CD14-positive monocyte (primary cell): ENCODE measurements at regions not wholly inside any gene's neighbourhood (a gene's known extent, or its start where the extent isn't known, plus 50 kb on each side); places are given as distances from the start of the nearest gene placed in this dataset.

ENCODE experiments used
- DNase-seq, 3 donors: peaks; one replicate each; pipeline ENCODE4 v3.0.0-alpha.2; 2011 to 2022
- H2AFZ ChIP-seq: 2 replicates; pipeline ENCODE4 v1.6.0; 2012; ENCODE audit warnings: mild to moderate bottlenecking, low read depth, low read length, inconsistent platforms; ENCODE audit not compliant: insufficient read depth, poor library complexity, severe bottlenecking
- H3K27ac ChIP-seq, 2 donors: 1 replicate in 1 of 2; 2 replicates in 1 of 2; pipeline ENCODE4 v1.5.1; 2012 to 2013; ENCODE audit warnings: low read length in 2 of 2, control low read depth in 1 of 2, inconsistent platforms in 1 of 2, low read depth in 1 of 2, mild to moderate bottlenecking in 1 of 2
- H3K27me3 ChIP-seq, 2 donors: one replicate each; pipeline versions ENCODE4 v1.6.0 to v1.6.1; 2011 to 2013; ENCODE audit warnings: low read length in 2 of 2; ENCODE audit not compliant: control insufficient read depth in 2 of 2, insufficient read depth in 2 of 2
- H3K36me3 ChIP-seq, 2 donors: replicated peaks in 1 of 2; 1 replicate in 1 of 2; 2 replicates in 1 of 2; pipeline versions ENCODE4 v1.5.1 to v1.6.1; 2012 to 2013; ENCODE audit warnings: low read length in 2 of 2, control low read depth in 1 of 2, inconsistent platforms in 1 of 2, mild to moderate bottlenecking in 1 of 2; ENCODE audit not compliant: insufficient read depth in 2 of 2, control insufficient read depth in 1 of 2
- H3K4me1 ChIP-seq, 2 donors: 1 replicate in 1 of 2; 2 replicates in 1 of 2; pipeline versions ENCODE4 v1.5.1 to v1.6.1; 2012 to 2013; ENCODE audit warnings: low read length in 2 of 2, control low read depth in 1 of 2, inconsistent platforms in 1 of 2, mild to moderate bottlenecking in 1 of 2, moderate library complexity in 1 of 2; ENCODE audit not compliant: insufficient read depth in 2 of 2, control insufficient read depth in 1 of 2
- H3K4me2 ChIP-seq: replicated peaks from 2 replicates; pipeline ENCODE3; 2012; ENCODE audit warnings: low read length, moderate library complexity, mild to moderate bottlenecking; ENCODE audit not compliant: poor library complexity, severe bottlenecking; ENCODE audit errors: extremely low read depth
- H3K4me3 ChIP-seq, 3 experiments: fragments of 200-600 bp in 1 of 3; sonication (generic) in 1 of 3; replicated peaks in 1 of 3; 1 replicate in 2 of 3; 2 replicates in 1 of 3; pipeline ENCODE4 v1.5.1; 2011 to 2013; ENCODE audit warnings: low read length in 3 of 3, mild to moderate bottlenecking in 3 of 3, control low read depth in 2 of 3, low read depth in 2 of 3, inconsistent platforms in 1 of 3, moderate library complexity in 1 of 3
- H3K79me2 ChIP-seq: 2 replicates; pipeline ENCODE4 v1.6.0; 2012; ENCODE audit warnings: mild to moderate bottlenecking, control low read depth, inconsistent platforms, low read length, moderate library complexity; ENCODE audit not compliant: insufficient read depth
- H3K9ac ChIP-seq: 2 replicates; pipeline ENCODE4 v1.6.0; 2017; ENCODE audit warnings: low read length, mild to moderate bottlenecking; ENCODE audit not compliant: insufficient read depth, poor library complexity, severe bottlenecking
- H3K9me3 ChIP-seq, 2 donors: replicated peaks in 1 of 2; 1 replicate in 1 of 2; 2 replicates in 1 of 2; pipeline versions ENCODE4 v1.5.1 to v1.6.1; 2012 to 2013; ENCODE audit warnings: low read length in 2 of 2, control low read depth in 1 of 2; ENCODE audit not compliant: control insufficient read depth in 1 of 2, insufficient read depth in 1 of 2
- H4K20me1 ChIP-seq: 2 replicates; pipeline ENCODE4 v1.6.0; 2012; ENCODE audit warnings: mild to moderate bottlenecking, low read length, control low read depth, moderate library complexity; ENCODE audit not compliant: insufficient read depth
- H3K27ac Mint-ChIP-seq, 7 donors: one replicate each; pipeline ENCODE4 v1.8.0; 2020; ENCODE audit warnings: mild to moderate bottlenecking in 7 of 7, mixed read lengths in 7 of 7, moderate library complexity in 6 of 7, inconsistent platforms in 2 of 7
- H3K27me3 Mint-ChIP-seq, 3 donors: one replicate each; pipeline ENCODE4 v1.8.0; 2021 to 2022; ENCODE audit warnings: low read depth in 3 of 3, mild to moderate bottlenecking in 3 of 3, mixed read lengths in 3 of 3, moderate library complexity in 3 of 3, inconsistent platforms in 1 of 3
- H3K36me3 Mint-ChIP-seq, 2 donors: one replicate each; pipeline ENCODE4 v1.8.0; 2020; ENCODE audit warnings: mixed read lengths in 2 of 2, inconsistent platforms in 1 of 2, mild to moderate bottlenecking in 1 of 2
- H3K4me1 Mint-ChIP-seq: one replicate; pipeline ENCODE4 v1.8.0; 2020; ENCODE audit warnings: mild to moderate bottlenecking, mixed read lengths
- H3K4me3 Mint-ChIP-seq, 2 donors: one replicate each; pipeline ENCODE4 v1.8.0; 2020; ENCODE audit warnings: mild to moderate bottlenecking in 2 of 2, mixed read lengths in 2 of 2, moderate library complexity in 1 of 2
- H3K9me3 Mint-ChIP-seq, 7 donors: one replicate each; pipeline ENCODE4 v1.8.0; 2020 to 2022; ENCODE audit warnings: mixed read lengths in 7 of 7, mild to moderate bottlenecking in 6 of 7, moderate library complexity in 6 of 7, inconsistent platforms in 2 of 7
- WGBS: methylation state at CpG from one replicate; pipeline ENCODE4 v1.1.5; 2013; ENCODE audit warnings: missing lambda C conversion rate; ENCODE audit not compliant: insufficient coverage; 5-methylcytosine and 5-hydroxymethylcytosine counted together
- intact Hi-C, 2 donors: fragments of 100-400 bp; cut with micrococcal nuclease; formaldehyde crosslinking; loops; one replicate each; pipeline versions ENCODE4 v1.15.0 to v1.15.1; 2023
- TF ChIP-seq, protein P1 (sequence below): fragments of 200-600 bp; IDR thresholded peaks from one replicate; pipeline ENCODE4 v1.8.0; 2022; ENCODE audit warnings: antibody characterized with exemption, mild to moderate bottlenecking

DNA sequence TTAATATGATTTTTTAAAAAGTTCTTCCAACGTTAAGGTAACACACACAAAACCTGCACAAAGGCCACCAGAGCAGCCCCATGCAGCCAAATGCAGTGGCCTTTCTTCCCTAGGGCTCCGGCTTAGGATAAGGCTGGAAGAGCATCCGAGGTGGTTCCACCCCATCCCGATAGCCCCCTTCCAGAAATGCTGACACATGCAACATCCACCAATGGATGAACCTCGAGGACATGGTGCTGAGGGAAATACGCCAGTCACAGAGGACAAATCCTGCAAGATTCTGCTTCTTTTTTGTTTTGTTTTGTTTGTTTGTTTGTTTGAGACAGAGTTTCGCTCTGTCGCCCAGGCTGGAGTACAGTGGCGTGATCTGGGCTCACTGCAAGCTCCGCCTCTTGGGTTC, 199.3 kb upstream of the NSMCE3 start:
- H3K36me3 ChIP-seq, result no peaks in the 10 kb centered on the region
- H3K27ac ChIP-seq, result no peak overlapping the region
- H3K4me3 ChIP-seq, result no peak overlapping the region
- no peak overlapping the region for H3K4me2 ChIP-seq
- no peak overlapping the region for H2AFZ ChIP-seq
- intact Hi-C loops, result no loop called here
- 97% methylated on average over 6 of the region's 10 CpGs for WGBS
- H3K4me1 ChIP-seq, result no peaks in the 10 kb centered on the region
- no peaks in the 10 kb centered on the region for H4K20me1 ChIP-seq
- H3K79me2 ChIP-seq, result no peaks in the 10 kb centered on the region
- Mint-ChIP-seq H3K36me3 (no peaks in the 10 kb centered on the region), H3K27ac (no peak overlapping the region), H3K9me3 (peaks cover 0 to 8% (median 3%) of the 10 kb centered on the region in 7 donors), H3K4me3 (no peak overlapping the region), H3K4me1 (no peaks in the 10 kb centered on the region), H3K27me3 (peaks cover 1 to 6% (median 2%) of the 10 kb centered on the region in 3 donors)
- no peak overlapping the region for H3K9ac ChIP-seq
- TF ChIP-seq, protein P1, sequence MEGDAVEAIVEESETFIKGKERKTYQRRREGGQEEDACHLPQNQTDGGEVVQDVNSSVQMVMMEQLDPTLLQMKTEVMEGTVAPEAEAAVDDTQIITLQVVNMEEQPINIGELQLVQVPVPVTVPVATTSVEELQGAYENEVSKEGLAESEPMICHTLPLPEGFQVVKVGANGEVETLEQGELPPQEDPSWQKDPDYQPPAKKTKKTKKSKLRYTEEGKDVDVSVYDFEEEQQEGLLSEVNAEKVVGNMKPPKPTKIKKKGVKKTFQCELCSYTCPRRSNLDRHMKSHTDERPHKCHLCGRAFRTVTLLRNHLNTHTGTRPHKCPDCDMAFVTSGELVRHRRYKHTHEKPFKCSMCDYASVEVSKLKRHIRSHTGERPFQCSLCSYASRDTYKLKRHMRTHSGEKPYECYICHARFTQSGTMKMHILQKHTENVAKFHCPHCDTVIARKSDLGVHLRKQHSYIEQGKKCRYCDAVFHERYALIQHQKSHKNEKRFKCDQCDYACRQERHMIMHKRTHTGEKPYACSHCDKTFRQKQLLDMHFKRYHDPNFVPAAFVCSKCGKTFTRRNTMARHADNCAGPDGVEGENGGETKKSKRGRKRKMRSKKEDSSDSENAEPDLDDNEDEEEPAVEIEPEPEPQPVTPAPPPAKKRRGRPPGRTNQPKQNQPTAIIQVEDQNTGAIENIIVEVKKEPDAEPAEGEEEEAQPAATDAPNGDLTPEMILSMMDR, result no peak
- H3K27me3 ChIP-seq, result no peaks in the 10 kb centered on the region
- peaks cover 0 to 3% of the 10 kb centered on the region in 2 donors for H3K9me3 ChIP-seq
- DNase-seq, result no peak

DNA sequence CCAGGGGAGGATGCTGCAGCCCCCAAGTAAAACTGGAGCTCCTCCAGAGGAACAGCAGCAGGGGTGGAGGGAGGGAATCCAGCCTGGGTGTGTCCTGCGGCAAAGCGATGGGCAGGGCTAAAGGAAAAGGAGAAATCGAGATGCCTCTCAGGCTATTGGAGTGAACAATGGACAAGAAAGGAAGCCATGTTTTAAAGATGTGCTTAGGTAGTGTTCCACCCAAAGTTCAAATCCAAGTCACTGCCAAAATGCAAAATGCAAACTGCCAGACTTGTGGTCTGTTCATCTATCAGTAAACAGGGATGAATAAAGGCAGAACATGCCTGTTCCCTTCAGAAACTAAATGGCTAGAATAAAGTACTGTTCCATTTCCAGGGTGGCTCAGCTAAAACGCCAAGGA, 197.5 kb upstream of the NSMCE3 start:
- no peaks in the 10 kb centered on the region for H3K4me1 ChIP-seq
- H3K9me3 ChIP-seq, result peaks cover 0 to 3% of the 10 kb centered on the region in 2 donors
- DNase-seq, result no peak
- H3K4me3 ChIP-seq, result no peak overlapping the region
- no peaks in the 10 kb centered on the region for H3K36me3 ChIP-seq
- Mint-ChIP-seq H3K9me3 (peaks cover 0 to 4% (median 0%) of the 10 kb centered on the region in 7 donors), H3K27me3 (peaks cover 0 to 6% (median 1%) of the 10 kb centered on the region in 3 donors), H3K4me3 (no peak overlapping the region), H3K27ac (peak overlapping the region in 1 of 7 donors; percentile 37), H3K4me1 (no peaks in the 10 kb centered on the region), H3K36me3 (no peaks in the 10 kb centered on the region)
- WGBS, result 94% methylated on average over 3 of the region's 4 CpGs
- TF ChIP-seq, protein P1, result no peak
- intact Hi-C loops, result no loop called here
- no peak overlapping the region for H3K4me2 ChIP-seq
- H3K27ac ChIP-seq, result no peak overlapping the region
- H3K27me3 ChIP-seq, result no peaks in the 10 kb centered on the region
- H4K20me1 ChIP-seq, result no peaks in the 10 kb centered on the region
- no peaks in the 10 kb centered on the region for H3K79me2 ChIP-seq
- H3K9ac ChIP-seq, result no peak overlapping the region
- H2AFZ ChIP-seq, result no peak overlapping the region
